Aorta (tissue), 5 donors: ENCODE measurements at regions not wholly inside any gene's neighbourhood (a gene's known extent, or its start where the extent isn't known, plus 50 kb on each side); places are given as distances from the start of the nearest gene placed in this dataset.

Experiments used
- ATAC-seq: fragments of 200-7000 bp; cut with Tn5 transposase; one replicate; pipeline ENCODE4 v1.9.1; 2022; ENCODE audit warnings: moderate library complexity; ENCODE audit not compliant: low FRiP score
- DNase-seq, 2 donors: peaks; one replicate each; pipeline ENCODE4 v3.0.0-alpha.2; 2020
- H3K27ac ChIP-seq, 2 donors: one replicate each; pipeline ENCODE4 v1.5.1; 2013; ENCODE audit warnings: low read length in 2 of 2, mild to moderate bottlenecking in 2 of 2, moderate library complexity in 2 of 2, control low read depth in 1 of 2, inconsistent platforms in 1 of 2, low read depth in 1 of 2
- H3K27me3 ChIP-seq, 2 donors: one replicate each; pipeline ENCODE4 v1.6.1; 2013; ENCODE audit warnings: control low read depth in 1 of 2, low read length in 1 of 2, mild to moderate bottlenecking in 1 of 2, moderate library complexity in 1 of 2; ENCODE audit not compliant: insufficient read depth in 2 of 2, control insufficient read depth in 1 of 2
- H3K36me3 ChIP-seq, 2 donors: one replicate each; pipeline ENCODE4 v1.6.1; 2013; ENCODE audit warnings: control low read depth in 1 of 2, low read length in 1 of 2, mild to moderate bottlenecking in 1 of 2; ENCODE audit not compliant: insufficient read depth in 2 of 2, control insufficient read depth in 1 of 2
- H3K4me1 ChIP-seq, 2 donors: one replicate each; pipeline ENCODE4 v1.6.1; 2013; ENCODE audit warnings: low read length in 2 of 2, control low read depth in 1 of 2, mild to moderate bottlenecking in 1 of 2, moderate library complexity in 1 of 2; ENCODE audit not compliant: insufficient read depth in 2 of 2, control insufficient read depth in 1 of 2
- H3K4me3 ChIP-seq, 2 donors: one replicate each; pipeline ENCODE4 v1.5.1; 2013; ENCODE audit warnings: low read length in 2 of 2, control low read depth in 1 of 2, mild to moderate bottlenecking in 1 of 2
- H3K9me3 ChIP-seq: one replicate; pipeline ENCODE4 v1.6.1; 2013; ENCODE audit warnings: mild to moderate bottlenecking, low read length; ENCODE audit not compliant: control insufficient read depth
- WGBS, 2 donors: extraction: QIAGEN DNeasy Blood & Tissue Kit; methylation state at CpG; one replicate each; pipeline ENCODE4 v1.1.7; 2013; 5-methylcytosine and 5-hydroxymethylcytosine counted together
- intact Hi-C, 2 donors: fragments of 100-400 bp; cut with DNase I; formaldehyde crosslinking; loops; one replicate each; pipeline versions ENCODE4 v1.14.2 to v1.15.0; 2022
- donor health status: healthy with polysubstance abuse.
- donor health status: Bipolar disorder and iron deficiency.
- donor health status: DM: no; HTN: no; CAD: no.
- donor health status: DM: no; HTN: no; CAD: no.
- donor health status: DM: yes; HTN: yes; CAD: no.

- ATAC-seq (no peak), DNase-seq (no peak)
- no peaks in the 10 kb centered on the region for H3K9me3 ChIP-seq
- WGBS, 2 donors, result 86 to 87% methylated on average over 1 of the region's 1 CpG
- intact Hi-C loops, result no loop called here
- H3K4me3 ChIP-seq, result no peak overlapping the region
- no peaks in the 10 kb centered on the region for H3K36me3 ChIP-seq
- no peaks in the 10 kb centered on the region for H3K27me3 ChIP-seq
- H3K4me1 ChIP-seq, result no peaks in the 10 kb centered on the region
- H3K27ac ChIP-seq, result no peak overlapping the region
These were observed 504.6 kb upstream of the ZNF462 start for GRCh38 chr9:106358331-106358730.

GRCh38 chr9:106376689-106377088, 486.3 kb upstream of the ZNF462 start:
- DNase-seq, result no peak
- no peak for ATAC-seq
- Histone ChIP-seq H3K27ac (no peak overlapping the region), H3K4me3 (no peak overlapping the region), H3K36me3 (no peaks in the 10 kb centered on the region), H3K27me3 (no peaks in the 10 kb centered on the region), H3K4me1 (no peaks in the 10 kb centered on the region), H3K9me3 (peaks cover 1% of the 10 kb centered on the region)
- intact Hi-C loops, result no loop called here
- WGBS, 2 donors, result 95 to 98% methylated on average over 2 of the region's 2 CpGs

GRCh38 chr9:106383072-106383471, 479.9 kb upstream of the ZNF462 start:
- no peaks in the 10 kb centered on the region for H3K9me3 ChIP-seq
- no peaks in the 10 kb centered on the region for H3K27me3 ChIP-seq
- no peak overlapping the region for H3K27ac ChIP-seq
- intact Hi-C loops, result no loop called here
- H3K4me1 ChIP-seq, result no peaks in the 10 kb centered on the region
- H3K4me3 ChIP-seq, result no peak overlapping the region
- no peak for ATAC-seq
- no peak for DNase-seq
- no peaks in the 10 kb centered on the region for H3K36me3 ChIP-seq
- 25 to 35% methylated on average over 4 of the region's 4 CpGs for WGBS, 2 donors

- WGBS, 2 donors, result 84 to 90% methylated on average over 2 of the region's 2 CpGs
- no peak for ATAC-seq
- intact Hi-C loops, result no loop called here
These were observed 475.0 kb upstream of the ZNF462 start for GRCh38 chr9:106387965-106388364.

GRCh38 chr9:106393226-106393625, 469.7 kb upstream of the ZNF462 start:
- 65 to 70% methylated on average over 2 of the region's 2 CpGs for WGBS, 2 donors
- no peaks in the 10 kb centered on the region for H3K4me1 ChIP-seq
- H3K4me3 ChIP-seq, result no peak overlapping the region
- no peak for ATAC-seq
- no peaks in the 10 kb centered on the region for H3K36me3 ChIP-seq
- no peaks in the 10 kb centered on the region for H3K27me3 ChIP-seq
- no peak overlapping the region for H3K27ac ChIP-seq
- no peaks in the 10 kb centered on the region for H3K9me3 ChIP-seq
- intact Hi-C loops, result no loop called here
- DNase-seq, result no peak

More at GRCh38 chr9:106387965-106388364, 475.0 kb upstream of the ZNF462 start:
- DNase-seq, result no peak
- Histone ChIP-seq H3K36me3 (no peaks in the 10 kb centered on the region), H3K4me1 (no peaks in the 10 kb centered on the region), H3K9me3 (no peaks in the 10 kb centered on the region), H3K4me3 (no peak overlapping the region), H3K27me3 (no peaks in the 10 kb centered on the region), H3K27ac (no peak overlapping the region)

GRCh38 chr9:106400170-106400569, 462.8 kb upstream of the ZNF462 start:
- H3K9me3 ChIP-seq, result no peaks in the 10 kb centered on the region
- 50 to 73% methylated on average over 1 of the region's 1 CpG for WGBS, 2 donors
- no peaks in the 10 kb centered on the region for H3K27me3 ChIP-seq
- H3K4me3 ChIP-seq, result no peak overlapping the region
- intact Hi-C loops, result no loop called here
- ATAC-seq (no peak), DNase-seq (no peak)
- H3K36me3 ChIP-seq, result no peaks in the 10 kb centered on the region
- H3K4me1 ChIP-seq, result no peaks in the 10 kb centered on the region
- H3K27ac ChIP-seq, result no peak overlapping the region

GRCh38 chr9:106400950-106401349, 462.0 kb upstream of the ZNF462 start:
- Histone ChIP-seq H3K36me3 (no peaks in the 10 kb centered on the region), H3K4me3 (no peak overlapping the region), H3K4me1 (no peaks in the 10 kb centered on the region), H3K27me3 (no peaks in the 10 kb centered on the region), H3K9me3 (no peaks in the 10 kb centered on the region), H3K27ac (no peak overlapping the region)
- ATAC-seq, result no peak
- DNase-seq, result no peak
- intact Hi-C loops, result no loop called here
- WGBS, 2 donors, result 56 to 63% methylated on average over 2 of the region's 2 CpGs

GRCh38 chr9:106403081-106403480, 459.9 kb upstream of the ZNF462 start:
- WGBS, 2 donors, result 70 to 81% methylated on average over 1 of the region's 1 CpG
- no peaks in the 10 kb centered on the region for H3K27me3 ChIP-seq
- intact Hi-C loops, result no loop called here

GRCh38 chr9:106404137-106404536, 458.8 kb upstream of the ZNF462 start:
- intact Hi-C loops, result no loop called here
- H3K4me3 ChIP-seq, result no peak overlapping the region

More at GRCh38 chr9:106403081-106403480, 459.9 kb upstream of the ZNF462 start:
- Histone ChIP-seq H3K27ac (no peak overlapping the region), H3K4me1 (no peaks in the 10 kb centered on the region), H3K4me3 (no peak overlapping the region), H3K9me3 (no peaks in the 10 kb centered on the region), H3K36me3 (no peaks in the 10 kb centered on the region)
- DNase-seq (no peak), ATAC-seq (no peak)

More at GRCh38 chr9:106404137-106404536, 458.8 kb upstream of the ZNF462 start:
- H3K4me1 ChIP-seq, result no peaks in the 10 kb centered on the region
- no peak overlapping the region for H3K27ac ChIP-seq
- DNase-seq (no peak), ATAC-seq (no peak)
- no peaks in the 10 kb centered on the region for H3K36me3 ChIP-seq
- no peaks in the 10 kb centered on the region for H3K27me3 ChIP-seq
- H3K9me3 ChIP-seq, result no peaks in the 10 kb centered on the region
